HG02981 (cell line): ENCODE measurements at regions not wholly inside any gene's neighbourhood (a gene's known extent, or its start where the extent isn't known, plus 50 kb on each side); places are given as distances from the start of the nearest gene placed in this dataset.

Experiments
- ATAC-seq: cut with Tn5 transposase; IDR thresholded peaks from one replicate; pipeline ENCODE4 v1.9.1; 2021; ENCODE audit warnings: mild to moderate bottlenecking, moderate library complexity; ENCODE audit not compliant: unreplicated experiment

DNA sequence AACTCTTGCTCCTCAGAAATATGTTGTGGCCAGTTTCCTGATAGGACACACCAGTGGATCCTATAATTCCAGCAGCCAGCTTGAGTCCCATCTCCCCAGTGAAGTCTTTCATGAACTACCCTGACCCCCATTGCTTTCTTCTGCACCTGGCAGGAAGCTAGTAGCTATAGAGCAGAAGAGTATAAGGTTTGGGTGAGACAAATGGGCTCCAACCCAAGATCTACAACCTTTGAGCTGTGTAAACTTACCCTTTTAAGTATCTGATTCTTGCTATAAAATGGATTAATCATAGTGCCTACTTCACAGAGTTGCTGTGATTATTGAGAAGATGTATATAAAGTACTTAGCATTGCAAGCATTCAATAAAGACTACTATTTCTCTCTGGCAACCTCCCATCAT is 396.9 kb upstream of the CADM1 start:
- no peak for ATAC-seq

DNA sequence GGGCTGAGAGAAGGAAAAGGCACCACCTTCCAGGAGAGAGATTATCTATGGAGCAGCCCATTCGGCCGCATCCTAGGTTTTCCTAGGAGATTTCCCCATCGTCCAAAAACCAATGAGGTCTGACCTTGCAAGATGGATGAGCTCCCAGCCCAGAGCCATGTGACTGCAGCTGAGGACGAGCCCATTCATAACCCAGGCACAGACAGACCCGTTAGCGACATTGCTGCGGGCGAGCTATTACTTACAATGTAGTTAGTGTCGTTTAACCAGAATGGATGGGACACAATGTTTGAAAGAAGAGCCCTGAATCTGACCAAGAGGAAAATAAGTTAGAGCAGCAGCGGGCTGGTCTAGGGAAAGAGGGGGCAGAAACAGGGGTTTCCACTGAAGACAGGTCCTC is 395.9 kb upstream of the CADM1 start:
- ATAC-seq: no peak

DNA sequence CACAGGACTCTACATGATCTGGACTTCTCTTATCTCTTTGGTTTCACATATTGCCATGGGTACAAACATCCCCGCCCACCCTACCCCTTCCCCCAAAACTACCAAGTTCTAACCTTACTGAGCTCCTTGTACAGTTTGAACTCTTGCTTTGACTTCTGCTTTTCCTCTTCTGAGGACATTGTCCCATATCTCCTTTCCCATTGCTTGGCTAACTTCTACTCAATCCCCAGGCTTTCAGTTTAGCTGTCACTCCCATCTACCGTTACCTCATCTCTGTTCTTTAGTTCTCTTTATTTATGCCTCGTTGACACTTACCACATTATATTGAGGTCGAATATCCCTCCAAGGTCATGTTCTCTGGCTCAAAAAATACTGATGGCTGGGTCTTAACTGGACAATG is 393.5 kb upstream of the CADM1 start:
- ATAC-seq: no peak

DNA sequence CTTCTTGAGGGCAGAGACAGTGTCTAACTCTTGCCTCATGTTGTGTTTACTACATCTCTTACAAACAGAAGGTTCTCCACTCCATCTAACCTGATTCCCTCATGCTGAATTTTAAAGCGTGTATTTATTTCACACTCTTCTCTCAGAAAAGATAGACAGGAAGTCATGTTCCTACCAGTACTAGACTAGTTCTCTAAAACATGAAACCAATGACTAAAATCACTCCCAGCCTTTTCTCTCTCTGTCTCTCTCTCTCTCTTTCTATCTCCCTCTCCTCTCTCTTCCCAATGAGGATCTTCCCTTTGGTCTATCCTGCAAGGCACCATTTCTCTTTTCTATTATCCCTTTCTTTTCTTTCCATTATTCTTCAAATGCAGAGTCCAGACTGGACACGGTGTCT is 391.9 kb upstream of the CADM1 start:
- ATAC-seq: no peak

DNA sequence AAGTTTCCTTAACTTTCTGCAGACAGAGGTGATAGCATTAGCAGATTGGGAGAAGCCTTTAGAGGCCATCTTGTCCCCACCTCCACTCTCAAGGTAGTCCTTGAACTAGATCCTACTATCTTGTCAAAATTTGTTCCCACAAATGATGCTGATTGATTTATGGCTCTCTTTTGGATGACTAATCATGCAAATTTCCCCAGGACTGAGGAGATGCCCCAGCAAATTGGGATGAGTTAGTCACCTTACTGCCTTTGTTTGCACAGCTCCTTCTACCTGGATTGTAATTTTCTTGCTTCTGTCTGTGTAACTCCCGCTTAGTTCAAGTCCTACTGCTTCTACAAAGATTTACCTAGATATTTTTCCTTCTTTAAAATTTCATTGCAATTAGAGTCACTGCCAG is 391.4 kb upstream of the CADM1 start:
- no peak for ATAC-seq

DNA sequence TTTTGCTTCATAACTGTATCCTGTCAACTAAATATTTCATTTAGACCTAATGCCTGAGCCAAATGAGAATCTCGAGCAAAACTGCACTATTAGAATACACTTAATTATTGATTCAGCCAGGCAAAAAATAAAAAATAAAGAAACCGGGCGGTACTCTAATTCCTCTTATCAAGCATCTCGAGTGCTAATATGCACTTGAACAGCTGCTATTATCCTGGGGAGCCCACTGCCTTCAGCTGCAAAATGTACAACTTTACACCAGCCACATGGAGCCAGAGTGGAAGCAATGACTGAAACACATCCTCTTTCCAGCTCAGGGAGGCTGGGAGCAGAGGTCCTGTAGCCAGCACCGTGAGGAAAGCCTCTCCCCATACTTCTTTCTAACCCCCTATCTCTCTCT is 390.0 kb upstream of the CADM1 start:
- no peak for ATAC-seq

DNA sequence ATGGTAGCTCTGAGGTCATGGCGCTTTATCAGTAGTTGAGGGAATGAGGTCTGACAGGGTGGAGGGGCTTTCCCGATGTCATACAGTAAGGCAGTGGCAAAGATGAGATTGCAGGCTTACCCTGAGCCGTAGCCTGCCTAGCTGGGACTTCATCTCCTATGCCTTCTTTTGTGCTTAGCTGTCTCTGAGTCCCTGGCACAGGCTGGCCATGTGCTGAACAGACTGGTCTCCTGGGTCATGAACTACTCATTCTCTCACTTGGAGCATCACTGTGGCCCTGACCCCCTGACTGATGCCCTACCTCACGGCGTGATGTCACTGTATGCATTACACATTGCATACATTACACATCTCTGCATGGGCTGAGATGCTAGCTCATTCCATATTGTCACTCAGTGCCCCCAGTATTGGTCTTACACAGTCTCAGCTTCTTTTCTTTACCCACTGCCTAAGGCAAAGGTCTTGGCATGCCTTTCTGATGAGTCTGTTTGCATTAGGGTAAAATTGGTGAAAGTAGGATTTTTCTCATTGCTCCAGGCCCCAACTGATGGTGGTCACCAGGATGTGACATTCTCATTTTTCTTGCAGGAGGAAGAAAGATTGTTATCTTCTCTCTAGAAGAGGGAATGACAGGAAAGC is 389.4 kb upstream of the CADM1 start:
- ATAC-seq: no peak

DNA sequence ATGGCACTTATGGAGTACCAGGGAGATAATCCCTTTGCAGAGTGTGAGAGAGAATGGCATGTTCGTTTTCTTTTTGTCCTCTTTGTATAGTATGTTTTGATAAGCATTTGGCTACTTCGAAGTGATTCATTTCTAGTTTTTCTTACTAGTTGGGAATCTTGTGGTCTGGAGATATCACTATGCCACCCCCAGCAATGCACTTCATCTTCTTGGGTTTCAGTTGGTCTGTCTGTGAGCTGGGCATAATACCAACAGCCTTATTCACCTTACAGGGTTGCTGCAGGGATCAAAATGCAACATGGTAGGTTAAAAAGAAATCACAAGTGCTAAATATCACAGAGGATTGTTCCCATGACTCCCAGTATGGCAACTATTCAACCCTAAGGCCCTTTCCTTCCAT is 387.8 kb upstream of the CADM1 start:
- ATAC-seq: no peak

DNA sequence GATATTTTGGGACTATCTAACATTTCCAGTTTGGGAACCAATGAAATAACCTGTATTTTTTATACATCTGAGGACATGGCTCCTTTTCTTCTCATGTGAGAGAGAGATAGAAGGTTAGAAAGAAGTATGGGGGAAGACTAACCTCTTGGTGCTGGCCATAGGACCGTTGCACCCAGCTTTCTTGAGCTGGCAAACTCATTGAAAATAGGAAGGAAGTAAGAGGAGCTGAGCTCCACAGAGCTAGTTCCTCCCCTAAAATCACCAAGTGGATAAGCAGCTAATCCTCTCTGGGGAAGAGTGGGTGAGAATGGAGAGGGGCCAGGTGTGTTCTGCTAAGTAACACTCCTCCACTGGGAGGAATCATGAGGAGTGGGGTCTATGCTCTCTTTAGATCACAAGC is 387.4 kb upstream of the CADM1 start:
- ATAC-seq: no peak

DNA sequence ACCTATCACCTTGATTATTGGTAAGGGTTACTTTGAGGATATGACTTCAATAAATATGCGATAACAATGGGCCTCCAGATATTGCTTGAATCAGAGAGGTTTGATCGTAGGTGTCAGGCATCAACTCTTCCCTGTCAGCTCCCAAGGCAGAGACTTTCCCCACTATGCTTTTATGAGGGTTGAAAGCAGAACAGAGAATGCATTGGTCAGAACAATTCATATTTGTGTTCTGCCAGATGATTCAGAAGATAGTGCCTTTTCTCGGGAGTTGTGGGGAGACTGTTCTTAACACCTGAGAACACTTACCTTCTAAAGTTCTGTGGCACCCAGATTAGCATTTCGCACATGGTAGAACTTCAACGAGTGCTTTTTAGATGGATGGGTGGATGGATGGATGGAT is 386.3 kb upstream of the CADM1 start:
- ATAC-seq: no peak

DNA sequence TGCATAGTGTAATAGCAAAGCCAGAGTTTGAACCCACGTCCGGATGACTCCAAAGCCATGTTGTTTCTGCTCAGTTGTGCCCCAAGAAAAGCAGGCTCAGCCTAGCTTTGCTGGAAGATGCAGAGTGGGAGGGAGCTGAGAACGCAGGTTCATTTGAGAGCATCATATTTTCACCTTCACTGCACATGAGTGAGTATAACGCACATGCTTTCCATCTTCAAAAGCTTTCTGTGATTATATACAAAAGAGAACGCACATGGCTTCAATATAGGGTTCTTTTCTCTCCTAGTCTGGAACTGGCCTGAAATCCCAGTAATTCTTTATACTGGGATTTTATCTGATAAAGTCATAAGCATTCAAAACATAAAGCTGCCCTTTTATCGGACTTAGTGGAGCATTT is 385.5 kb upstream of the CADM1 start:
- no peak for ATAC-seq

DNA sequence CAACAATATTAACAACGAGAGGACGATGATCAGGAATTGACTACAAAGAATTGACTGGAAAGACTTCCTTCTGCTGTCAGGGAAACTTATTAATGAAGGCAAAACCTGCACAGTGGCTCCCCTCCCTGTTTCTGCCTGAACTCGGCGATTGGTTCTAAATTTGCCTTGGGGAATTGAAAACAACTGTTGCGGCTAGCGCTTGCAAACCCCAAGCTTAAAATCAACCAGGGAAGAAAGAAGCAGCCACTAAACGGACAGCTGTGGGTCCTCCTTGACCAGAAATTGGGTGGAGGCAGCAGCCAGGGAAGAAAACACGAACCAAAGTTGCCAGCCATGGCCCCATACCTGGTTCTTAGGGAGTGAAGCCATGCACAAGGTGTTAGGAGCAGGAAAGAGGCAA is 383.5 kb upstream of the CADM1 start:
- ATAC-seq: no peak

DNA sequence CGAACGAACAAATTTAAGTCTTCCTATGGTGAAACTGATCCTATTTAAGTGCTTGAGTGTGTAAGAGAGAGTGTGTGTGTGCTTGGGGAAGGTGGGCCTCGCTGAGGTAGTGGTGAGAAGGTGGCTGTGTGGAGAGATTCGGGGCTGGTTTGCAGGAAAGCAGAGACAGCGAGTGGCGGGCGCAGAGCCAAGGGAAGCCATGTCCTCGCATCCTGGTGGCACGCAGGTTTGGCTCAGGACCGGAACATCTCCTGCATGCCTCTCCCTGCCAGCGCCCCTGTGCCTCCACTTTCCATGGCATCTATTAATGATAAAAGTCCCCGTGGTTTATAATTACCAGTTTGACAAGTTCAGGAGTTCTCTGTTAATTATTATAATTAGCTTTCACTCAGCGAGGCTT is 383.1 kb upstream of the CADM1 start:
- ATAC-seq: no peak

DNA sequence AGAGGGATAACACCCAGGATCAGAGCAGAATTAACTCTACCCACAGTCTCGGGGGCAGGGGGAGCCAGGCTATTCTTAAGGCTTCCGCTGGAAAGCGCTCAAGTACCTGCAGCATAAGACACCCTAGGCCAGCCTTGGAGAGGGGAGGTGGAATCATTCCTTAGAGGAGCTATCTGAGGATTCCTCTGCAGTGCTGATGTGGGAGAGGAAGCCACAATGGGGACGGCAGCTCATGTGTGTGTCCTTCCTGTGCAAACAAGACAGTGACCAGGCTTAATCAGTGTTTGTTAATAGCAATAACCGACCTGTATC is 382.2 kb upstream of the CADM1 start:
- ATAC-seq: no peak

DNA sequence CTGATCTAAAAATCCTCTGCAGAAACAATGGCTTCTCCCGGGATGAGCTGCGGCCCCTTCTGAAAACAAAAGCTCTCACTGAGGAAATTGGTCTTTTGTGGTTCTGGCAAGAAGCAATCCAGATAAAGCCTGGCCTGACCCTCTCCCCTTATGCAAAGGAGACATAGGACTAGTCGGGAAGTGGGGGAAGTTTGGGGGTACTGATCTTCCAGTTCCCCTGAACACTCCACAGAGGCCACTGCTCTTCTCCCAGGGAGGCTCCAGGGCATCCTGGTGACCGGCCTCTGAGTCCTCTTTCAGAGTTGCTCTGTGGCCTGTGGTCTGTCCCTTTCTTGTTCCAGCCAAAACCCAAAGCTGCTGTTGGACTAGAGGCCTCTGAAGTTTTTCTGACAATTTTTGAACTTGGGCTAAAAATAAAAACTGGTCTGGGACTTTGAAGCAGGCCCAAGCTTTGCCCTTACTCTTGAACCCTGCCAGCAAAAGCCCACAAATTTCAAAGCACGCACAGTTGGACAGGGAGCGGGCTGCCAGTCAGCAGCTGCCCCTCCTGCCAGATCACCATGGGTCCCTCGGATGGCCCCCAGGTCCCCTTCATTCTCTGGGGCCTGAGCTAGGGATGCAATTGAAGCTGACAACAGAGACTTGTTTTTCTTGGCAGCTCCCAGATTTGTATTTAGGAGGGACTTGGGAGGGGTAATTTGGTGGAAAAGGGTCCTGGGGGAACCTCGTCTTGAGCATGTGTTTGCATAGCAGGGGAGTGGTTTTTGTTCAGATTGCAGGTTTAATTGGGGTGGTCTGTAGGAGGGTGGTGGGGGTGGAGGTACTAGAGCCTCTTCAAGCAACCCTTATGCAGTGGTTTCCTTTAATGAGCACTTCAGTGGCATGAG is 381.6 kb upstream of the CADM1 start:
- no peak for ATAC-seq

DNA sequence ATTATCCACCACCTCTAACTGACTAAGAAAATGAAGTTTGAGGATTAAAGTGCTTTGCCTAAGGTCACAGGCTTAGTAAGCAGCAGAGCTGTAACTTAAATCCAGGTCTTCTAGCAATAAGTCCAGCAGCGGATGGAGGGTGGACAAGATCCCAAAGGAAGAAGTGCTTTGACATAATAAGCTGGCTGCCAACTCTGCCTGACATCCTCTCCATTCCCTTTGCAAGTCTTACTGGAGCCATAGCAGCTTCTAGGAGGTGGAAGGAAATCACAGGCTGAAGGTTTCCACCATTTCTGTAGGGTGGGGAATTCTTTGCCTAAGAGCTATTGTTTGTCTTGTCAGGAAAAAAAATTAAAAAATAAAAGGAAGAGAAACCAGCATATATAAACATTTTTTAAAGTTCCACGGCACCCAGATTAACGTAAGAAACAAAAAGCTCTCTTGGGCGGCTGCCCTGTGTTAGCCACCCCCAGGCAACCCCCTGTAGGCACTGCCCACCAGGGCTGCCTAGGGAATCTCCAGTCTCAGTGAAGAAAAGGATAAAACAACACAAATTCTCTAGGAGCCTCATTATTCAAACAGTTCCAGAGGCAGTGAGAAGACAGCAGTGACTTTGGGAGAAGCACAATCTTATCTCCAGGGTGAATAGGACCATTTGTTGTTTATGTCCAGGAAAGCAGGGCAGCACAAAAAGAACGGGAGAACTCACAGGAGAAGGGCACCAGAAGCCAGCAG is 380.8 kb upstream of the CADM1 start:
- ATAC-seq: no peak

DNA sequence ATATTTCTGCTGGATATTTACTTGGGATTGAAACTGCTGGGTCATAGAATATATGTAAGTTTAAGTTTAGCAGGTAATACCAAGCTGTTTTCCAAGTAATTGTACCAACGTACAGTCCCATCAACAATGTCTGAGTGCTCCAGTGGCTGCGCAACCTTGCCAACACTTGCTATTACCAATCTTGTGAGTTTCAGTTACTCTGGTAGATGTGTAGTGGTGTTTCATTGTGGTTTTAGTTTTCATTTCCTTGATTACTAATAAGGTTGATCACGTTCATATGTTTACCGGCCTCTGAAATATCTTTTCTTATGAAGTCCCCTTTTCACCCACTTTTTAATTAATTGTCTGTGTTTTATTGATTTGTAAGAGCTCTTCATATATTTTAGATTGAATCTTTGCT is 370.6 kb upstream of the CADM1 start:
- peak; percentile 73 for ATAC-seq

DNA sequence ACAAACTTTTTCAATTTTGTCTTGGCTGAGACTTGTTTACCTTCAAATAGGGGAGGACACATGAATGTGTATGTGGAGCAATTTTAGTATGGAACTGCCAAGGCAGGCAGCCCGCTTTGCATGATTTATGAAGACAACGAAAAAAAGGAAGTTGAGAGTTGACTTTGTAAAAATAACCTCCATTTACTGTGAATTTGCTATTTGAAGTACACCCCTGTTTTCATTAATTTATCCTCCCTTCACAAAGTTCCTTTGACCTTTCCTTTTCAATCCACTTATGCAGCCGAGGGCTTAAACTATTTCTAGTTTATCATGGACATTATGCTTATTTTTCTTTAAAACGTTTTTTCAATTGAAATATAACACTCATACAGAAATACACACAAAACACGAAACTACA is 369.6 kb upstream of the CADM1 start:
- no peak for ATAC-seq

DNA sequence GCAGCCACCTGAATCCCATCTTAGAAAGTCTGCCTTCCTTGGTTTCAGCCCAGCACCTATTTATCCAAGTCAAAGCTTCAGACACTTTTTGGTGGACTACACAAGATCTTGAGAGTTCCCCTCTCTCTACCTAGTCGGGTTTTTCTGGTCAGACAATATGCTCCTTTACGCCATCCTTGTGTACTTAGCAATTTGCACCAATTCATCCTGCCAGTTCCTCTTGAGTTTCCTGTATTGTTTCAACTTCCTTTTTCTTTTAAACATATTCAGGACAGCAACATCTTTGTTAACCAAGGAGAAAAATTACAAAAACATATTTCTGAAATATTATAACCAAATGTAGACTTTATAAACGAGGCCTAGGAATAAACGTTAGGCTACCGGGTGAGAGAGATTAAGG is 368.2 kb upstream of the CADM1 start:
- ATAC-seq: no peak

DNA sequence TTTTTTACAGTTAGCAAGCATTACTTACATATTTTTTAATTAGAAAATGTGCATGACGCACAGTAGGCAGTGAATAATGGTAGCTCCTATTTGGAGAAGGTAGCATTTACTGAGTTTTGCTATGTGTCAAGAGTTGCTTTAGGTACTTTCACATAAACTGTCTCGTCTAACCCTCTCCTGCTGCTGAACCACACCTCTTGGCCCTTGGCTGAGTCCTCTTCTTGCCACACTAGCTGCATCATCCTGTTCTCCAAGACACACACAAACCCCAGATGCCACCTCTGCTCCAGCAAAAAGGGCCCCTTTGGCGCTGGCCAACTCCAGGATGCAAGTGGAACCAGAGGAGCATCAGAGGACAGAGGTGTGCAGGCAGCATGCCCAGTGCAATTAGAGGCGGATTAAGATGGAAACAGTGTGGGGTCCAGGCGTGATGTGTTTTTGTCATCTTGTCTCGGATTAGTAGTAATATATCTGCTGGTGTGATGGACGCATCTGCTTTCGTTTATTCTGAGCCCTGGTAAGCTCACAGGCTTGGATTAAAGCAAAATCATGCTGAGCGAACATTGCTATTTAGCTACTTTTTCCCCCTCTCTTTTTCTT is 367.0 kb upstream of the CADM1 start:
- ATAC-seq: no peak

DNA sequence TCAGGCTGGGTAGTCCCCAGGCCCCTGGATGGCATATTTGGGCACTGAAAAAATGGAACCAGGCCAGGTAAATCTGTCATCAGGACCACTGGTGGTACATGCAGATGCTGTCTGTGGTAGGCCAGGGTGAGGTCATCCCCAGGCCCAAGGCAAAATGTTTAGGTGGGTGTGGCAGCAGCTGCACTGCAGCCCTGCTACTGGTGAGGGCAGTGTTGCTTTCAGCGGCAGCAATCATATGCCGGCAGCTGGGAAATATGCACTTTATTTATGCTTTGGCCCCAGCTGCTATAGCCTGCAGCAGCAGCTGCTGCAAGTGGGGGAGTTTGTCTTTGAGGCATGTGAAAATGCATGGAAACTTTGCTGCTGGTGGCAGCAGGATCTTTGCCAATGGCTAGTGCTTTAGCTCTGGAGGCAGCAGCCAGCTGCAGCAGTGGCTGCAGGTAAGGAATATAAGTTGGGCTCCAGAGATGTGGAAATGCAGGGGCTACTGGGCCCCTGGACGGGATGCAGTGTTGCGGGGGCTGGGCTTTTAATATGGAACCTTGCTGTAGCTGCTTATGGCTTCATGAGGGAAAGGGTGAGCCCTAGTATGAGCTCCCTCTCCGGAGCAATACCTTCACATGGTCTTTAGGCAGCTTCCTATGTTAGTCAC is 365.7 kb upstream of the CADM1 start:
- ATAC-seq: peak; percentile 87
